ENCODE measurements at regions not wholly inside any gene's neighbourhood (a gene's known extent, or its start where the extent isn't known, plus 50 kb on each side); places are given as distances from the start of the nearest gene placed in this dataset.

GRCh38 chr5:21140987-21141386, 1153.0 kb upstream of the CDH18 start:
- DNase-seq (ENCODE audit: low spot score), result no peak
- no peaks in the 10 kb centered on the region for H3K4me1 ChIP-seq
- no peak overlapping the region for H3K4me3 Mint-ChIP-seq
- H3K36me3 ChIP-seq, result no peaks in the 10 kb centered on the region
- H4K20me1 ChIP-seq (ENCODE audit: low read depth), result no peaks in the 10 kb centered on the region
- H3K27me3 ChIP-seq, result no peaks in the 10 kb centered on the region
- no peaks in the 10 kb centered on the region for H3K4me1 Mint-ChIP-seq
- no peaks in the 10 kb centered on the region for H3K36me3 Mint-ChIP-seq
- no peaks in the 10 kb centered on the region for H3F3A ChIP-seq (ENCODE audit: low read depth)
- no peak overlapping the region for H3K27ac ChIP-seq
- no peak overlapping the region for H2AFZ ChIP-seq (replicated peaks)
- no peak overlapping the region for H3K4me2 ChIP-seq
- no peaks in the 10 kb centered on the region for H3K9me3 Mint-ChIP-seq
- H3K9me3 ChIP-seq (ENCODE audit: low read depth), result no peaks in the 10 kb centered on the region
- TF ChIP-seq EZH2 (IDR thresholded peaks at IDR 0.05) (no peak), EZH2phosphoT487 (IDR thresholded peaks at IDR 0.05) (no peak), CTCF (IDR thresholded peaks at IDR 0.05) (no peak)
- no peak overlapping the region for H3K9ac ChIP-seq
- no peak overlapping the region for H3K27ac Mint-ChIP-seq
- no peaks in the 10 kb centered on the region for H3K27me3 Mint-ChIP-seq (ENCODE audit: insufficient read depth, low read depth)
- H3K4me3 ChIP-seq, result no peak overlapping the region
- H3K79me2 ChIP-seq (ENCODE audit: low read depth), result no peaks in the 10 kb centered on the region

DNA sequence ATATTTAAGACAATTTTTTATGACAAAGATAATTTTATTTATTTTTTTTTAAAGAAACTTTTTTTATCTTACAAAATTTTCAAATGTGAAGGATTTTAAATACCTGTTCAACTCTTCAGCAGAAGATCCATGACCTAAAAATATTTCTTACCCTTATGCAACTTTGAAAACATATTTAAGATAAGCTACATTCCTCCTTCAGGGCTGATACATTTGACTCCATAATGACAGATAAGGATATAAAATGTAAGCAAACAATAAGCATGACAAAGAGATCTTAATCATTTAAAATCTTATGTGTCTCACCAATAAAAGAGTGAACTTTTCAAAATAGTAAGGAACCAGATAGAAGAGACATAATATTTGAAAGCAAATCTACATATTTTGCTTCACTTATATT, 1138.2 kb upstream of the CDH18 start:
- Mint-ChIP-seq H3K27me3 (ENCODE audit: insufficient read depth, low read depth) (no peaks in the 10 kb centered on the region), H3K9me3 (peaks cover 9% of the 10 kb centered on the region), H3K4me3 (no peak overlapping the region), H3K27ac (no peak overlapping the region), H3K4me1 (peaks cover 4% of the 10 kb centered on the region), H3K36me3 (no peaks in the 10 kb centered on the region)
- no peaks in the 10 kb centered on the region for H3K36me3 ChIP-seq
- peaks cover 3% of the 10 kb centered on the region for H3K4me1 ChIP-seq
- H3K27ac ChIP-seq, result no peak overlapping the region
- no peak overlapping the region for H2AFZ ChIP-seq (replicated peaks)
- H4K20me1 ChIP-seq (ENCODE audit: low read depth), result no peaks in the 10 kb centered on the region
- H3K9ac ChIP-seq, result no peak overlapping the region
- no peak overlapping the region for H3K4me2 ChIP-seq
- no peaks in the 10 kb centered on the region for H3F3A ChIP-seq (ENCODE audit: low read depth)
- H3K9me3 ChIP-seq (ENCODE audit: low read depth), result no peaks in the 10 kb centered on the region
- H3K79me2 ChIP-seq (ENCODE audit: low read depth), result no peaks in the 10 kb centered on the region
- TF ChIP-seq EZH2phosphoT487 (IDR thresholded peaks at IDR 0.05) (no peak), CTCF (IDR thresholded peaks at IDR 0.05) (no peak), EZH2 (IDR thresholded peaks at IDR 0.05) (no peak)
- no peak for DNase-seq (ENCODE audit: low spot score)
- H3K27me3 ChIP-seq, result no peaks in the 10 kb centered on the region
- H3K4me3 ChIP-seq, result no peak overlapping the region

DNA sequence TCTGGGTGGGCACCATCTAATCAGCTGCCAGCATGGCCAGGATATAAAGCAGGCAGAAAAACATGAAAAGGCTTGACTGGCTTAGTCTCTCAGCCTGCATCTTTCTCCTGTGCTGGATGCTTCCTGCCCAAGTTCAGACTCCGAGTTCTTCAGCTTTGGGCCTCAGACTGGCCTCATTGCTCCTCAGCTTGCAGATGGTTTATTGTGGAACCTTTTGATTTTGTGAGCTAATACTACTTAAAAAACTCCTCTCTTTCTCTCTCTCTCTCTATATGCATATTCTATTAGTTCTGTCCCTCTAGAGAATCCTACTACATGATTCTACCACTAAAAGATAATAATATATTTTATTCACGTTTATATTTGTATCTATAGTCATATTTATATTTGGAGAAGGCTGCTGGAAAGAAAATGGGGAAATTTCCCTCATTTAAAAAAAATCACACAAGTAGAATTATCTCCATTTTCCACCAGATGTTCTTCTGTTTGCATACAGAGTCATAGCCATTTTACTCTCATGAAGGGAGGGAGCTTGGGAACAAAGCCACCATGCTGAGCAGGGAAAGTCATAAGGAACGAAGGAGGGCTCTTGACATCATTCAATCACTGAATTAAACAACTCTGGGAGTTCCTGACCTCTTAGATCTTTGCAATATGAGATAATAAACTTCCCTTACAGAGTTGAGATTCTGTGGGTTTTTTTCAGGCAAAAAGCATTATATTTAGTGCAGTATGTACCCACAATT, 1137.4 kb upstream of the CDH18 start:
- Mint-ChIP-seq H3K4me3 (no peak overlapping the region), H3K4me1 (peaks cover 6% of the 10 kb centered on the region), H3K27me3 (ENCODE audit: insufficient read depth, low read depth) (no peaks in the 10 kb centered on the region), H3K36me3 (no peaks in the 10 kb centered on the region), H3K9me3 (peaks cover 9% of the 10 kb centered on the region), H3K27ac (no peak overlapping the region)
- Histone ChIP-seq H3F3A (ENCODE audit: low read depth) (no peaks in the 10 kb centered on the region), H3K4me1 (peaks cover 3% of the 10 kb centered on the region), H3K36me3 (no peaks in the 10 kb centered on the region), H3K4me2 (no peak overlapping the region), H2AFZ (replicated peaks) (no peak overlapping the region), H4K20me1 (ENCODE audit: low read depth) (no peaks in the 10 kb centered on the region), H3K4me3 (no peak overlapping the region), H3K27ac (no peak overlapping the region), H3K79me2 (ENCODE audit: low read depth) (no peaks in the 10 kb centered on the region), H3K27me3 (no peaks in the 10 kb centered on the region), H3K9ac (no peak overlapping the region), H3K9me3 (ENCODE audit: low read depth) (no peaks in the 10 kb centered on the region)
- peak; percentile 21 for DNase-seq (ENCODE audit: low spot score)
- no peak for TF ChIP-seq EZH2 (IDR thresholded peaks at IDR 0.05)
- no peak for TF ChIP-seq CTCF (IDR thresholded peaks at IDR 0.05)
- TF ChIP-seq EZH2phosphoT487 (IDR thresholded peaks at IDR 0.05), result no peak

Data from neural progenitor cell (in vitro differentiated cells).